22Rv1 (cell line): ENCODE measurements at regions not wholly inside any gene's neighbourhood (a gene's known extent, or its start where the extent isn't known, plus 50 kb on each side); places are given as distances from the start of the nearest gene placed in this dataset.
"Not testable (repeated sequence)": the region's sequence is repeated elsewhere in the genome, so short reads cannot be mapped to it uniquely, and the experiment has no call there.

Experiments used
- CTCF ChIP-seq: fragments of 450-650 bp; IDR thresholded peaks from 2 replicates; pipeline ENCODE4 v1.5.1; 2017; ENCODE audit warnings: mild to moderate bottlenecking
- ZFX ChIP-seq: fragments of 450-650 bp; IDR thresholded peaks from 2 replicates; pipeline ENCODE4 v1.6.1; 2017; ENCODE audit warnings: antibody characterized with exemption, borderline replicate concordance

- TF ChIP-seq CTCF, ZFX: not testable (repeated sequence)
These were observed 202.8 kb upstream of the C1QTNF3 start for GRCh38 chr5:34245813-34246212.
